HepG2 (cell line): ENCODE measurements at regions not wholly inside any gene's neighbourhood (a gene's known extent, or its start where the extent isn't known, plus 50 kb on each side); places are given as distances from the start of the nearest gene placed in this dataset.

ENCODE experiments used
- ATAC-seq: fragments of 200-7000 bp; cut with Tn5 transposase; 3 replicates; pipeline ENCODE4 v1.9.1; 2020; ENCODE audit warnings: mild to moderate bottlenecking, moderate library complexity
- BruUV-seq: library from RNA; stranded (reverse); fragments of 400-500 nt; replicated peaks from 2 replicates; lab custom pipeline; 2021; lab: Mats Ljungman, UMichigan
- CTCF ChIA-PET: fragments of 300-600 bp; formaldehyde crosslinking; extraction: SDS; loops from one replicate; lab custom pipeline; 2021; ENCODE audit warnings: low total read pairs, inconsistent platforms, low intra/inter-chr PET ratio; lab: Yijun Ruan, JAX
- POLR2A ChIA-PET: fragments of 350-600 bp; sonication (Branson Sonifier 250); formaldehyde crosslinking; loops from one replicate; lab custom pipeline; 2020; ENCODE audit warnings: antibody characterized with exemption, inconsistent platforms; lab: Yijun Ruan, JAX
- DNase-seq: peaks from one replicate; pipeline ENCODE4 v3.0.0-alpha.2; 2015; ENCODE audit warnings: low spot score
- FAIRE-seq: peaks from 3 replicates; lab custom pipeline; 2011; peaks lifted over from hg19 to GRCh38; lab: Jason Lieb, UNC
- H2AFZ ChIP-seq: one replicate; pipeline ENCODE4 v1.6.1; 2011; ENCODE audit warnings: low read length, inconsistent platforms
- H3K27ac ChIP-seq: fragments of 300-600 bp; 3 replicates; pipeline ENCODE4 v1.8.0; 2011; ENCODE audit warnings: mixed run types, mild to moderate bottlenecking, mixed read lengths, low read length, inconsistent platforms; ENCODE audit not compliant: insufficient read depth; ENCODE audit errors: extremely low read length
- H3K27me3 ChIP-seq, 2 experiments: fragments of 200-600 bp in 1 of 2; 2 replicates in 1 of 2; 3 replicates in 1 of 2; pipeline versions ENCODE4 v1.6.0 to v1.8.0; 2011; ENCODE audit warnings: low read length in 2 of 2, mild to moderate bottlenecking in 2 of 2, moderate library complexity in 2 of 2, inconsistent platforms in 1 of 2; ENCODE audit not compliant: insufficient read depth in 2 of 2, control insufficient read depth in 1 of 2
- H3K36me3 ChIP-seq, 2 experiments: fragments of 200-600 bp in 1 of 2; replicated peaks in 1 of 2; 2 replicates in 1 of 2; 3 replicates in 1 of 2; pipeline versions ENCODE4 v1.5.1 to v1.8.0; 2011; ENCODE audit warnings: low read length in 2 of 2, inconsistent platforms in 1 of 2; ENCODE audit not compliant: insufficient read depth in 2 of 2, control insufficient read depth in 1 of 2
- H3K4me1 ChIP-seq: 2 replicates; pipeline ENCODE4 v1.5.1; 2012; ENCODE audit warnings: low read length, inconsistent platforms; ENCODE audit not compliant: insufficient read depth
- H3K4me2 ChIP-seq: 2 replicates; pipeline ENCODE4 v1.6.0; 2011; ENCODE audit warnings: low read depth, low read length, inconsistent platforms
- H3K4me3 ChIP-seq, 3 experiments: fragments of 200-600 bp in 1 of 3; sonication (generic), shearing (Covaris generic) in 1 of 3; replicated peaks in 1 of 3; 2 replicates each; pipeline ENCODE4 v1.5.1; 2011 to 2016; ENCODE audit warnings: low read length in 3 of 3, inconsistent platforms in 2 of 3, low read depth in 2 of 3, mild to moderate bottlenecking in 2 of 3, control low read depth in 1 of 3, mixed read lengths in 1 of 3; ENCODE audit not compliant: insufficient read depth in 1 of 3
- H3K79me2 ChIP-seq: one replicate; pipeline ENCODE4 v1.6.1; 2011; ENCODE audit warnings: low read length, inconsistent platforms; ENCODE audit not compliant: insufficient read depth
- H3K9ac ChIP-seq: 2 replicates; pipeline ENCODE4 v1.6.0; 2011; ENCODE audit warnings: mild to moderate bottlenecking, low read depth, low read length, inconsistent platforms; ENCODE audit not compliant: insufficient read depth
- H3K9me3 ChIP-seq: 2 replicates; pipeline ENCODE4 v1.5.1; 2012; ENCODE audit warnings: mild to moderate bottlenecking, low read length
- H4K20me1 ChIP-seq: 2 replicates; pipeline ENCODE4 v1.6.0; 2011; ENCODE audit warnings: inconsistent platforms, mild to moderate bottlenecking, low read length, moderate library complexity; ENCODE audit not compliant: insufficient read depth
- CAMTA2 ChIP-seq: sonication (generic); formaldehyde crosslinking; IDR thresholded peaks from 2 replicates; pipeline ENCODE4 v1.4.0; 2020; ENCODE audit warnings: mild to moderate bottlenecking, missing genetic modification reagents, borderline replicate concordance
- CEBPB ChIP-seq: IDR thresholded peaks from 2 replicates; pipeline ENCODE4 v1.6.1; 2011; ENCODE audit warnings: low read depth, low read length, improper control_type of control experiment, borderline replicate concordance
- CSRNP1 ChIP-seq: sonication (generic); formaldehyde crosslinking; IDR thresholded peaks from 2 replicates; pipeline ENCODE4 v1.8.1; 2023; ENCODE audit warnings: mild to moderate bottlenecking, missing genetic modification reagents
- FOXJ3 ChIP-seq: sonication (generic); formaldehyde crosslinking; IDR thresholded peaks from 2 replicates; pipeline ENCODE4 v1.4.0; 2020; ENCODE audit warnings: missing genetic modification reagents, mild to moderate bottlenecking, borderline replicate concordance
- GABPB1 ChIP-seq: IDR thresholded peaks from 2 replicates; pipeline ENCODE4 v1.6.1; 2016; ENCODE audit warnings: mild to moderate bottlenecking, missing genetic modification reagents, moderate library complexity, missing compliant biosample characterization
- HMGXB4 ChIP-seq, 2 experiments: sonication (generic) in 1 of 2; formaldehyde crosslinking in 1 of 2; IDR thresholded peaks; 2 replicates each; pipeline versions ENCODE4 v1.4.0 to v1.6.1; 2018 to 2020; ENCODE audit warnings: missing genetic modification reagents in 2 of 2, borderline replicate concordance in 1 of 2, low read depth in 1 of 2, mild to moderate bottlenecking in 1 of 2, missing biosample characterization in 1 of 2
- KDM1A ChIP-seq: IDR thresholded peaks from 2 replicates; pipeline ENCODE4 v1.6.1; 2016; ENCODE audit warnings: missing compliant biosample characterization
- KDM5A ChIP-seq: fragments of 200-600 bp; sonication (generic); IDR thresholded peaks from 2 replicates; pipeline ENCODE4 v1.7.0; 2018; ENCODE audit warnings: antibody characterized with exemption, mild to moderate bottlenecking, low read length, borderline replicate concordance
- REL ChIP-seq: sonication (generic); formaldehyde crosslinking; conservative IDR thresholded peaks from 2 replicates; pipeline ENCODE4 v1.8.0; 2022; ENCODE audit warnings: mild to moderate bottlenecking, missing genetic modification reagents, moderate library complexity
- ZNF543 ChIP-seq: sonication (generic); formaldehyde crosslinking; IDR thresholded peaks from 2 replicates; pipeline ENCODE4 v1.4.0; 2020; ENCODE audit warnings: mild to moderate bottlenecking, missing genetic modification reagents
- WGBS: methylation state at CpG from one replicate; pipeline ENCODE4 v1.1.6; 2017; ENCODE audit warnings: low lambda C conversion rate; 5-methylcytosine and 5-hydroxymethylcytosine counted together
- in situ Hi-C: cut with HindIII; loops from 2 replicates; pipeline ENCODE4 v1.10.0; 2017; ENCODE audit warnings: low pct_unique_long_range_greater_than_20kb; ENCODE audit not compliant: extremely low pct_ligation_motif_present
- intact Hi-C: fragments of 100-400 bp; cut with micrococcal nuclease; formaldehyde crosslinking; loops from one replicate; pipeline ENCODE4 v1.10.0; 2022; ENCODE audit not compliant: unreplicated experiment

GRCh38 chr3:19811689-19812088 lies 122.3 kb downstream of the EFHB start:
- no peaks in the 10 kb centered on the region for H4K20me1 ChIP-seq
- in situ Hi-C loops = no loop called here
- POLR2A ChIA-PET = no interaction called here
- H3K4me2 ChIP-seq = no peak overlapping the region
- no peaks in the 10 kb centered on the region for H3K9me3 ChIP-seq
- CTCF ChIA-PET = no interaction called here
- H3K9ac ChIP-seq = no peak overlapping the region
- no peak overlapping the region for H3K4me3 ChIP-seq
- no peaks in the 10 kb centered on the region for H3K36me3 ChIP-seq
- no peaks in the 10 kb centered on the region for H3K4me1 ChIP-seq
- no peak for ATAC-seq
- FAIRE-seq = no peak
- no peak overlapping the region for H2AFZ ChIP-seq
- H3K27me3 ChIP-seq = no peaks in the 10 kb centered on the region
- H3K27ac ChIP-seq = no peak overlapping the region
- TF ChIP-seq CAMTA2 (CRISPR knock-in tag) = no peak
- TF ChIP-seq KDM5A = no peak
- no peak for TF ChIP-seq REL (CRISPR knock-in tag)
- no peak for TF ChIP-seq CEBPB
- no peak for TF ChIP-seq ZNF543 (CRISPR knock-in tag)
- no peak for TF ChIP-seq CSRNP1 (CRISPR knock-in tag)
- no peak for TF ChIP-seq GABPB1 (CRISPR knock-in tag)
- TF ChIP-seq HMGXB4 (CRISPR knock-in tag; IDR thresholded peaks at IDR 0.05; ENCODE audit: borderline replicate concordance in 1 of 2, low read depth in 1 of 2) = no peak
- no peak for TF ChIP-seq FOXJ3 (CRISPR knock-in tag)
- no peak for TF ChIP-seq KDM1A (CRISPR knock-in tag)
- TF ChIP-seq, all 625 proteins: peak for 0
- intact Hi-C loops = no loop called here
- BruUV-seq = no TSS peak
- no peaks in the 10 kb centered on the region for H3K79me2 ChIP-seq
- DNase-seq = no peak
- WGBS = 0% methylated on average over 2 of the region's 3 CpGs
